BE2C (cell line): ENCODE measurements at regions not wholly inside any gene's neighbourhood (a gene's known extent, or its start where the extent isn't known, plus 50 kb on each side); places are given as distances from the start of the nearest gene placed in this dataset.

ENCODE experiments used
- DNase-seq: peaks from one replicate; pipeline ENCODE4 v3.0.0-alpha.2; 2020
- H3K27me3 ChIP-seq: fragments of 250-450 bp; sonication (Bioruptor Pico); 2 replicates; pipeline ENCODE4 v1.5.1; 2020; ENCODE audit warnings: mild to moderate bottlenecking
- H3K36me3 ChIP-seq: fragments of 250-450 bp; sonication (Bioruptor Pico); 2 replicates; pipeline ENCODE4 v1.5.1; 2020; ENCODE audit warnings: mild to moderate bottlenecking
- H3K4me1 ChIP-seq: fragments of 250-450 bp; sonication (Bioruptor Pico); 2 replicates; pipeline ENCODE4 v1.5.1; 2020
- H3K4me3 ChIP-seq: 2 replicates; pipeline ENCODE4 v1.5.1; 2011; ENCODE audit warnings: low read depth, low read length
- H3K9me3 ChIP-seq: fragments of 250-450 bp; sonication (Bioruptor Pico); 2 replicates; pipeline ENCODE4 v1.5.1; 2020
- TF ChIP-seq, protein P1 (sequence below): IDR thresholded peaks from 2 replicates; pipeline ENCODE4 v1.5.1; 2012; ENCODE audit warnings: mild to moderate bottlenecking, low read depth, low read length

DNA sequence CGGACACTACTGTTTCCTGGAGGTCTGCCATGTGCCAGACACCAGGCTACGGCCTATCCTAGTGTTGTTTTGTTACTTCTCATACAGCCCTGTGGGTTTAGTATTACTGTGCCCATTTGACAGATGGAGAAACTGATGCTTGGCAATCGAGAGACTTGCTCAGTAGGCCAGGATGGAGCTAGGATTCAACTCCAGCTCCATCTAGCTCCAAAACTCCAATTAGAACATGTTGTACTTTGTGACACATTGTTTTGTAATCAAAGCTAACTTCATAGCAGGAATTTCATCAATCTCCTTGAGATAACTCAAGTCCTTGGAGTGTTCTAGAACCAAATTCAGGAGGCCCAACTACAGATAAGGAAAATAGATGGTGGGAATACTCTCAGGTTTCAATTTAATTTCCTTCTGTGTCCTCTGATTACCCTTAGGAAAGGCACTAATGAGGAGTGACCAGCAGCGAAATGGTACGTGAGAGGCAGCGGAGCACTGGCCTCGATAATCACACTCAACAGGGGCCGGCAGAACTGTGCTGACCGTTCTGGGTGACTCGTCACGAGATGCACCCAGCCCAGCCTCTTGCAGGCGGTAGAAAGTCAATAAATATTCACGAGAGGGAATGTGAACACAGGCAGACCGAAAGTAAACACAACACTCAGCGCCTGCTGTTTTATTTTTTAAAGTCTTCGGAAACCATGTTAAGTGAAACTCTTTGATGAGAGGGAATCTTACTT lies 269.6 kb upstream of the NEBL start:
- TF ChIP-seq, protein P1, sequence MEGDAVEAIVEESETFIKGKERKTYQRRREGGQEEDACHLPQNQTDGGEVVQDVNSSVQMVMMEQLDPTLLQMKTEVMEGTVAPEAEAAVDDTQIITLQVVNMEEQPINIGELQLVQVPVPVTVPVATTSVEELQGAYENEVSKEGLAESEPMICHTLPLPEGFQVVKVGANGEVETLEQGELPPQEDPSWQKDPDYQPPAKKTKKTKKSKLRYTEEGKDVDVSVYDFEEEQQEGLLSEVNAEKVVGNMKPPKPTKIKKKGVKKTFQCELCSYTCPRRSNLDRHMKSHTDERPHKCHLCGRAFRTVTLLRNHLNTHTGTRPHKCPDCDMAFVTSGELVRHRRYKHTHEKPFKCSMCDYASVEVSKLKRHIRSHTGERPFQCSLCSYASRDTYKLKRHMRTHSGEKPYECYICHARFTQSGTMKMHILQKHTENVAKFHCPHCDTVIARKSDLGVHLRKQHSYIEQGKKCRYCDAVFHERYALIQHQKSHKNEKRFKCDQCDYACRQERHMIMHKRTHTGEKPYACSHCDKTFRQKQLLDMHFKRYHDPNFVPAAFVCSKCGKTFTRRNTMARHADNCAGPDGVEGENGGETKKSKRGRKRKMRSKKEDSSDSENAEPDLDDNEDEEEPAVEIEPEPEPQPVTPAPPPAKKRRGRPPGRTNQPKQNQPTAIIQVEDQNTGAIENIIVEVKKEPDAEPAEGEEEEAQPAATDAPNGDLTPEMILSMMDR, result no peak
- DNase-seq, result no peak
- no peaks in the 10 kb centered on the region for H3K4me1 ChIP-seq
- H3K9me3 ChIP-seq, result no peaks in the 10 kb centered on the region
- no peaks in the 10 kb centered on the region for H3K36me3 ChIP-seq
- peaks cover 3% of the 10 kb centered on the region; the same call in 1 of the 2 replicates for H3K27me3 ChIP-seq
- H3K4me3 ChIP-seq, result no peak overlapping the region

DNA sequence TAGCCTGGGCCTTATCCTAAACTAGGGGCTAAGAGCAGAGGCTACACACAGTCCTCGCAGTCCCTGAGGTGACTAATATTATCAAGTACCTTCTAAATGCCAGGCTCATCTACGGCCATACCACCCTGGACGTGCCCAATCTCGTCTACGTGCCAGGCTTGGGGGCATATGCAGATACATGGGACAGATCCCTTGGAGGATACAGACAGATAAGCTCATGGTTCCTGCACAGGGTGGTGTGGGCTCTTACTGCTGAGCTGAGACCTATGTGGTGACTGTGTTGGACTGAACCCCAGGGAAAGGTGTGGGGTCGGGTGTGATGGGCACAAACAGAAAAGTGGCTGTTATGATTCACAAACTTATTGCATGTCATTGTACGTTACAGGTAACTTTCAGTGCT lies 268.4 kb upstream of the NEBL start:
- TF ChIP-seq, protein P1, result no peak
- Histone ChIP-seq H3K27me3 (no peaks in the 10 kb centered on the region), H3K4me3 (no peak overlapping the region), H3K36me3 (no peaks in the 10 kb centered on the region), H3K4me1 (no peaks in the 10 kb centered on the region), H3K9me3 (no peaks in the 10 kb centered on the region)
- DNase-seq, result no peak

- Histone ChIP-seq H3K4me3 (no peak overlapping the region), H3K36me3 (no peaks in the 10 kb centered on the region), H3K4me1 (no peaks in the 10 kb centered on the region), H3K9me3 (no peaks in the 10 kb centered on the region), H3K27me3 (no peaks in the 10 kb centered on the region)
- TF ChIP-seq, protein P1, result no peak
- DNase-seq, result no peak
These were observed 267.6 kb upstream of the NEBL start for GRCh38 chr10:21164687-21165086.

GRCh38 chr10:21162948-21163347 lies 265.8 kb upstream of the NEBL start:
- DNase-seq, result no peak
- no peak overlapping the region for H3K4me3 ChIP-seq
- TF ChIP-seq, protein P1, result no peak
- no peaks in the 10 kb centered on the region for H3K4me1 ChIP-seq
- H3K27me3 ChIP-seq, result no peaks in the 10 kb centered on the region
- H3K36me3 ChIP-seq, result no peaks in the 10 kb centered on the region
- H3K9me3 ChIP-seq, result no peaks in the 10 kb centered on the region

GRCh38 chr10:21161647-21162046 lies 264.5 kb upstream of the NEBL start:
- H3K4me1 ChIP-seq, result no peaks in the 10 kb centered on the region
- H3K9me3 ChIP-seq, result no peaks in the 10 kb centered on the region
- H3K4me3 ChIP-seq, result no peak overlapping the region
- no peaks in the 10 kb centered on the region for H3K27me3 ChIP-seq
- no peak for DNase-seq
- H3K36me3 ChIP-seq, result no peaks in the 10 kb centered on the region
- TF ChIP-seq, protein P1, result no peak

GRCh38 chr10:21161090-21161625 lies 264.0 kb upstream of the NEBL start:
- no peak for DNase-seq
- H3K27me3 ChIP-seq, result no peaks in the 10 kb centered on the region
- no peaks in the 10 kb centered on the region for H3K36me3 ChIP-seq
- H3K4me1 ChIP-seq, result no peaks in the 10 kb centered on the region
- no peak overlapping the region for H3K4me3 ChIP-seq
- no peaks in the 10 kb centered on the region for H3K9me3 ChIP-seq
- TF ChIP-seq, protein P1, result no peak
